ENCODE measurements at regions not wholly inside any gene's neighbourhood (a gene's known extent, or its start where the extent isn't known, plus 50 kb on each side); places are given as distances from the start of the nearest gene placed in this dataset.

DNA sequence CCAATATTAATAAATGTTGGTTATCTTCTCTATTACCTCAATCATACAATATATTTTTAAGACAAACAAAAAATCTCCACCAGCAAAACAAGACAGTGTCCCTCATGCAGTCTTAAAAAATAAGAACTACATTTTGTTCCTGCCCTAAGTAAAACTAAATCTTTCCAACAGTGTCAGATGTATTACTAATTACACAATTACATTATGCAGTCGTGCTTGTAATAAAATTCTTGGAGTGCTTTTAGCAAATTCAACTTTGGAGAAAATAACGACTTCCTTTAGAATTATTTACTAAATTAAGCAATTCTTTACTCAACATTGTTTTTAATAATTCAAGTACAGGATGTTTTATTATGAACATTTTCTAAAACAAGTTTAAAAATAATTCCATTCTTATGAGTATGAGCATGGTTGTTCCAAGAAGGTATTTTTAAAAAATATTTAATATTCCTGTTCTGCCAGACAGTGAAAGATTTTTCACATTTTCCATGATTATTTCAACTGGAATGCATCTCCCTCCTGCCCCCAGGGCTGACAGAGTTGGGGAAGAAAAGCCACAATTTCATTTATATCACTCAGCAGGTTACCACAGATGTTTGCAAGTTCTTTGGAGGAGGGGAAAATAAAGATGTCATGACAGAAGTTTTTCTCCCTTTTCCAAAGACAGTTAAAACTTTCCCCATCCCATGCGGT, 137.9 kb downstream of the FAM114A2 start:
- TF ChIP-seq, protein P1, sequence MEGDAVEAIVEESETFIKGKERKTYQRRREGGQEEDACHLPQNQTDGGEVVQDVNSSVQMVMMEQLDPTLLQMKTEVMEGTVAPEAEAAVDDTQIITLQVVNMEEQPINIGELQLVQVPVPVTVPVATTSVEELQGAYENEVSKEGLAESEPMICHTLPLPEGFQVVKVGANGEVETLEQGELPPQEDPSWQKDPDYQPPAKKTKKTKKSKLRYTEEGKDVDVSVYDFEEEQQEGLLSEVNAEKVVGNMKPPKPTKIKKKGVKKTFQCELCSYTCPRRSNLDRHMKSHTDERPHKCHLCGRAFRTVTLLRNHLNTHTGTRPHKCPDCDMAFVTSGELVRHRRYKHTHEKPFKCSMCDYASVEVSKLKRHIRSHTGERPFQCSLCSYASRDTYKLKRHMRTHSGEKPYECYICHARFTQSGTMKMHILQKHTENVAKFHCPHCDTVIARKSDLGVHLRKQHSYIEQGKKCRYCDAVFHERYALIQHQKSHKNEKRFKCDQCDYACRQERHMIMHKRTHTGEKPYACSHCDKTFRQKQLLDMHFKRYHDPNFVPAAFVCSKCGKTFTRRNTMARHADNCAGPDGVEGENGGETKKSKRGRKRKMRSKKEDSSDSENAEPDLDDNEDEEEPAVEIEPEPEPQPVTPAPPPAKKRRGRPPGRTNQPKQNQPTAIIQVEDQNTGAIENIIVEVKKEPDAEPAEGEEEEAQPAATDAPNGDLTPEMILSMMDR (IDR thresholded peaks at IDR 0.05): no peak
- TF ChIP-seq EP300 (IDR thresholded peaks at IDR 0.05) (no peak), POLR2AphosphoS5 (IDR thresholded peaks at IDR 0.05) (no peak)
